Activated CD4-positive, alpha-beta T cell treated with anti-CD3 and anti-CD28 coated beads, Interleukin-2, amount 10 ng/mL, durations not matched to agents 24 days and 14 days (primary cell): ENCODE measurements at regions not wholly inside any gene's neighbourhood (a gene's known extent, or its start where the extent isn't known, plus 50 kb on each side); places are given as distances from the start of the nearest gene placed in this dataset.

Experiments used
- DNase-seq: peaks from one replicate; pipeline ENCODE4 v3.0.0; 2022
- H3K27ac Mint-ChIP-seq: one replicate; pipeline ENCODE4 v1.8.0; 2022; ENCODE audit warnings: mild to moderate bottlenecking, mixed read lengths
- H3K27me3 Mint-ChIP-seq: one replicate; pipeline ENCODE4 v1.8.0; 2022; ENCODE audit warnings: mixed read lengths
- H3K36me3 Mint-ChIP-seq: one replicate; pipeline ENCODE4 v1.8.0; 2022; ENCODE audit warnings: low read depth, mild to moderate bottlenecking, mixed read lengths
- H3K4me1 Mint-ChIP-seq: one replicate; pipeline ENCODE4 v1.8.0; 2021; ENCODE audit warnings: mixed read lengths
- H3K4me3 Mint-ChIP-seq: one replicate; pipeline ENCODE4 v1.8.0; 2022; ENCODE audit warnings: mild to moderate bottlenecking, moderate library complexity, mixed read lengths
- H3K9me3 Mint-ChIP-seq: one replicate; pipeline ENCODE4 v1.8.0; 2021; ENCODE audit warnings: mixed read lengths
- intact Hi-C: fragments of 100-400 bp; cut with micrococcal nuclease; formaldehyde crosslinking; loops from one replicate; pipeline ENCODE4 v1.15.1; 2023

- Mint-ChIP-seq H3K4me1 (no peaks in the 10 kb centered on the region), H3K4me3 (no peak overlapping the region), H3K36me3 (no peaks in the 10 kb centered on the region), H3K9me3 (no peaks in the 10 kb centered on the region), H3K27ac (no peak overlapping the region), H3K27me3 (no peaks in the 10 kb centered on the region)
- intact Hi-C loops, result no loop called here
- no peak for DNase-seq
These were observed 170.3 kb upstream of the ARRDC4 start for GRCh38 chr15:97790180-97790579.

GRCh38 chr15:97791824-97792792, 168.4 kb upstream of the ARRDC4 start:
- Mint-ChIP-seq H3K4me1 (no peaks in the 10 kb centered on the region), H3K27me3 (no peaks in the 10 kb centered on the region), H3K4me3 (no peak overlapping the region), H3K36me3 (no peaks in the 10 kb centered on the region), H3K27ac (no peak overlapping the region), H3K9me3 (no peaks in the 10 kb centered on the region)
- intact Hi-C loops, result no loop called here
- no peak for DNase-seq

- no peaks in the 10 kb centered on the region for H3K27me3 Mint-ChIP-seq
- H3K4me1 Mint-ChIP-seq, result no peaks in the 10 kb centered on the region
- no peak overlapping the region for H3K27ac Mint-ChIP-seq
- intact Hi-C loops, result no loop called here
- H3K4me3 Mint-ChIP-seq, result no peak overlapping the region
- no peaks in the 10 kb centered on the region for H3K9me3 Mint-ChIP-seq
- no peaks in the 10 kb centered on the region for H3K36me3 Mint-ChIP-seq
- no peak for DNase-seq
These were observed 155.6 kb upstream of the ARRDC4 start for GRCh38 chr15:97804950-97805349.

- H3K27ac Mint-ChIP-seq, result no peak overlapping the region
- no peaks in the 10 kb centered on the region for H3K4me1 Mint-ChIP-seq
- no peaks in the 10 kb centered on the region for H3K36me3 Mint-ChIP-seq
- DNase-seq, result no peak
- no peak overlapping the region for H3K4me3 Mint-ChIP-seq
- no peaks in the 10 kb centered on the region for H3K9me3 Mint-ChIP-seq
- intact Hi-C loops, result no loop called here
- no peaks in the 10 kb centered on the region for H3K27me3 Mint-ChIP-seq
These were observed 153.7 kb upstream of the ARRDC4 start for GRCh38 chr15:97806766-97807165.

GRCh38 chr15:97815835-97816234, 144.7 kb upstream of the ARRDC4 start:
- DNase-seq, result no peak
- H3K4me3 Mint-ChIP-seq, result no peak overlapping the region
- H3K27me3 Mint-ChIP-seq, result no peaks in the 10 kb centered on the region
- no peaks in the 10 kb centered on the region for H3K36me3 Mint-ChIP-seq
- no peak overlapping the region for H3K27ac Mint-ChIP-seq
- no peaks in the 10 kb centered on the region for H3K4me1 Mint-ChIP-seq
- H3K9me3 Mint-ChIP-seq, result no peaks in the 10 kb centered on the region
- intact Hi-C loops, result no loop called here

- no peak for DNase-seq
- Mint-ChIP-seq H3K36me3 (no peaks in the 10 kb centered on the region), H3K9me3 (no peaks in the 10 kb centered on the region), H3K4me3 (no peak overlapping the region), H3K27ac (no peak overlapping the region), H3K27me3 (no peaks in the 10 kb centered on the region), H3K4me1 (no peaks in the 10 kb centered on the region)
- intact Hi-C loops, result no loop called here
These were observed 143.1 kb upstream of the ARRDC4 start for GRCh38 chr15:97817276-97817890.

GRCh38 chr15:97836003-97836402, 124.5 kb upstream of the ARRDC4 start:
- Mint-ChIP-seq H3K4me3 (no peak overlapping the region), H3K36me3 (no peaks in the 10 kb centered on the region), H3K4me1 (no peaks in the 10 kb centered on the region), H3K9me3 (no peaks in the 10 kb centered on the region), H3K27ac (no peak overlapping the region), H3K27me3 (no peaks in the 10 kb centered on the region)
- intact Hi-C loops, result no loop called here
- no peak for DNase-seq

- Mint-ChIP-seq H3K4me1 (no peaks in the 10 kb centered on the region), H3K36me3 (no peaks in the 10 kb centered on the region), H3K27me3 (no peaks in the 10 kb centered on the region), H3K9me3 (no peaks in the 10 kb centered on the region), H3K4me3 (no peak overlapping the region), H3K27ac (no peak overlapping the region)
- intact Hi-C loops, result no loop called here
- DNase-seq, result no peak
These were observed 122.6 kb upstream of the ARRDC4 start for GRCh38 chr15:97837896-97838295.

- no peaks in the 10 kb centered on the region for H3K9me3 Mint-ChIP-seq
- intact Hi-C loops, result no loop called here
- H3K27ac Mint-ChIP-seq, result no peak overlapping the region
These were observed 121.8 kb upstream of the ARRDC4 start for GRCh38 chr15:97838606-97839210.

GRCh38 chr15:97840501-97840900, 120.0 kb upstream of the ARRDC4 start:
- no peak for DNase-seq
- Mint-ChIP-seq H3K27ac (no peak overlapping the region), H3K4me1 (no peaks in the 10 kb centered on the region), H3K4me3 (no peak overlapping the region), H3K36me3 (no peaks in the 10 kb centered on the region), H3K9me3 (no peaks in the 10 kb centered on the region), H3K27me3 (no peaks in the 10 kb centered on the region)
- intact Hi-C loops, result no loop called here

More at GRCh38 chr15:97838606-97839210, 121.8 kb upstream of the ARRDC4 start:
- Mint-ChIP-seq H3K36me3 (no peaks in the 10 kb centered on the region), H3K27me3 (no peaks in the 10 kb centered on the region), H3K4me1 (no peaks in the 10 kb centered on the region), H3K4me3 (no peak overlapping the region)
- no peak for DNase-seq

GRCh38 chr15:97841558-97841957, 118.9 kb upstream of the ARRDC4 start:
- Mint-ChIP-seq H3K27ac (no peak overlapping the region), H3K36me3 (no peaks in the 10 kb centered on the region), H3K9me3 (no peaks in the 10 kb centered on the region), H3K4me1 (no peaks in the 10 kb centered on the region), H3K4me3 (no peak overlapping the region), H3K27me3 (no peaks in the 10 kb centered on the region)
- no peak for DNase-seq
- intact Hi-C loops, result no loop called here

- DNase-seq, result no peak
- no peaks in the 10 kb centered on the region for H3K27me3 Mint-ChIP-seq
- intact Hi-C loops, result no loop called here
These were observed 111.3 kb upstream of the ARRDC4 start for GRCh38 chr15:97849183-97849582.

GRCh38 chr15:97858296-97858695, 102.2 kb upstream of the ARRDC4 start:
- intact Hi-C loops, result no loop called here
- Mint-ChIP-seq H3K4me1 (no peaks in the 10 kb centered on the region), H3K9me3 (no peaks in the 10 kb centered on the region), H3K4me3 (no peak overlapping the region), H3K36me3 (no peaks in the 10 kb centered on the region), H3K27me3 (no peaks in the 10 kb centered on the region), H3K27ac (no peak overlapping the region)
- no peak for DNase-seq

More at GRCh38 chr15:97849183-97849582, 111.3 kb upstream of the ARRDC4 start:
- no peaks in the 10 kb centered on the region for H3K36me3 Mint-ChIP-seq
- H3K4me3 Mint-ChIP-seq, result no peak overlapping the region
- no peak overlapping the region for H3K27ac Mint-ChIP-seq
- H3K4me1 Mint-ChIP-seq, result no peaks in the 10 kb centered on the region
- no peaks in the 10 kb centered on the region for H3K9me3 Mint-ChIP-seq

GRCh38 chr15:97861529-97862260, 98.8 kb upstream of the ARRDC4 start:
- Mint-ChIP-seq H3K4me1 (no peaks in the 10 kb centered on the region), H3K9me3 (no peaks in the 10 kb centered on the region), H3K27ac (no peak overlapping the region), H3K4me3 (no peak overlapping the region), H3K36me3 (no peaks in the 10 kb centered on the region), H3K27me3 (no peaks in the 10 kb centered on the region)
- intact Hi-C loops, result no loop called here
- no peak for DNase-seq
